Sigmoid colon (tissue), 4 donors: ENCODE measurements at regions not wholly inside any gene's neighbourhood (a gene's known extent, or its start where the extent isn't known, plus 50 kb on each side); places are given as distances from the start of the nearest gene placed in this dataset.
"Not testable (repeated sequence)": the region's sequence is repeated elsewhere in the genome, so short reads cannot be mapped to it uniquely, and the experiment has no call there.

Experiments
- EP300 ChIP-seq, 4 donors: sonication (generic); formaldehyde crosslinking; IDR thresholded peaks; one replicate each; pipeline ENCODE4 v1.6.1; 2017; ENCODE audit warnings: antibody characterized with exemption in 4 of 4
- POLR2A ChIP-seq, 2 donors: fragments of 450-650 bp; IDR thresholded peaks; one replicate each; pipeline ENCODE4 v1.6.1; 2016; ENCODE audit warnings: antibody characterized with exemption in 2 of 2, mild to moderate bottlenecking in 2 of 2, moderate library complexity in 2 of 2
- TF ChIP-seq, protein P1 (sequence below), 4 experiments: fragments of 450-650 bp in 3 of 4; fragments of 200-600 bp in 1 of 4; IDR thresholded peaks; one replicate each; pipeline ENCODE4 v1.5.1; 2016 to 2019; ENCODE audit warnings: antibody characterized with exemption in 4 of 4, mild to moderate bottlenecking in 3 of 4, moderate library complexity in 2 of 4

DNA sequence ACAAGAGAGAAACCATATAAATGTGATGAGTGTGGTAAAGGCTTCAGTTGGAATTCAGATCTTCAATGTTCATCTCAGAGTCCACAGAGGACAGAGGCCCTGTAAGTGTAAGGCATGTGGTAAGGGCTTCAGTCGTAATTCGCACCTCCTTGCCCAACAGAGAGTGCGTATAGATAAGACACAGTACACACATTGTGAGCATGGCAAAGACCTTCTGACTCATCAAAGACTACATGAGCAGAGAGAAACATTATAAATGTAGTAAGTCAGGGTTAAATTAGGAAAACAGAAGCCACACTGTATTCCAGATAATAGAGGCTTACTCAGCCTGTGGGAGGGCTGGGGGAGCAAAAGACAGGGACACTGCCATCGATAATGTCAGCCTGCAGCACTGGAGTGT is 98.1 kb upstream of the GPR39 start:
- TF ChIP-seq, protein P1, sequence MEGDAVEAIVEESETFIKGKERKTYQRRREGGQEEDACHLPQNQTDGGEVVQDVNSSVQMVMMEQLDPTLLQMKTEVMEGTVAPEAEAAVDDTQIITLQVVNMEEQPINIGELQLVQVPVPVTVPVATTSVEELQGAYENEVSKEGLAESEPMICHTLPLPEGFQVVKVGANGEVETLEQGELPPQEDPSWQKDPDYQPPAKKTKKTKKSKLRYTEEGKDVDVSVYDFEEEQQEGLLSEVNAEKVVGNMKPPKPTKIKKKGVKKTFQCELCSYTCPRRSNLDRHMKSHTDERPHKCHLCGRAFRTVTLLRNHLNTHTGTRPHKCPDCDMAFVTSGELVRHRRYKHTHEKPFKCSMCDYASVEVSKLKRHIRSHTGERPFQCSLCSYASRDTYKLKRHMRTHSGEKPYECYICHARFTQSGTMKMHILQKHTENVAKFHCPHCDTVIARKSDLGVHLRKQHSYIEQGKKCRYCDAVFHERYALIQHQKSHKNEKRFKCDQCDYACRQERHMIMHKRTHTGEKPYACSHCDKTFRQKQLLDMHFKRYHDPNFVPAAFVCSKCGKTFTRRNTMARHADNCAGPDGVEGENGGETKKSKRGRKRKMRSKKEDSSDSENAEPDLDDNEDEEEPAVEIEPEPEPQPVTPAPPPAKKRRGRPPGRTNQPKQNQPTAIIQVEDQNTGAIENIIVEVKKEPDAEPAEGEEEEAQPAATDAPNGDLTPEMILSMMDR (IDR thresholded peaks at IDR 0.05) = not testable (repeated sequence)
- not testable (repeated sequence) for TF ChIP-seq EP300, POLR2A (IDR thresholded peaks at IDR 0.05)
